Activated CD4-positive, alpha-beta memory T cell treated with anti-CD3 and anti-CD28 coated beads, Interleukin-2, amount 10 ng/mL, durations not matched to agents 7 days and 5 days (primary cell): ENCODE measurements at regions not wholly inside any gene's neighbourhood (a gene's known extent, or its start where the extent isn't known, plus 50 kb on each side); places are given as distances from the start of the nearest gene placed in this dataset.

Experiments
- CTCF ChIA-PET: fragments of 350-600 bp; sonication (Branson Sonifier 250); formaldehyde crosslinking; loops from one replicate; lab custom pipeline; 2021; ENCODE audit warnings: antibody characterized with exemption, inconsistent platforms; lab: Charles Lee
- POLR2A ChIA-PET: fragments of 350-600 bp; sonication (Branson Sonifier 250); formaldehyde crosslinking; loops from one replicate; lab custom pipeline; 2021; ENCODE audit warnings: antibody characterized with exemption; lab: Charles Lee
- DNase-seq: peaks from one replicate; pipeline ENCODE4 v3.0.0-alpha.2; 2020
- H3K27ac Mint-ChIP-seq: one replicate; pipeline ENCODE4 v1.8.0; 2021; ENCODE audit warnings: mild to moderate bottlenecking, mixed read lengths
- H3K27me3 Mint-ChIP-seq: one replicate; pipeline ENCODE4 v1.8.0; 2021; ENCODE audit warnings: mixed read lengths
- H3K36me3 Mint-ChIP-seq: one replicate; pipeline ENCODE4 v1.8.0; 2021; ENCODE audit warnings: low read depth, mixed read lengths
- H3K4me1 Mint-ChIP-seq: one replicate; pipeline ENCODE4 v1.8.0; 2021; ENCODE audit warnings: mixed read lengths
- H3K4me3 Mint-ChIP-seq: one replicate; pipeline ENCODE4 v1.8.0; 2021; ENCODE audit warnings: mild to moderate bottlenecking, mixed read lengths
- H3K9me3 Mint-ChIP-seq: one replicate; pipeline ENCODE4 v1.8.0; 2021; ENCODE audit warnings: mixed read lengths

DNA sequence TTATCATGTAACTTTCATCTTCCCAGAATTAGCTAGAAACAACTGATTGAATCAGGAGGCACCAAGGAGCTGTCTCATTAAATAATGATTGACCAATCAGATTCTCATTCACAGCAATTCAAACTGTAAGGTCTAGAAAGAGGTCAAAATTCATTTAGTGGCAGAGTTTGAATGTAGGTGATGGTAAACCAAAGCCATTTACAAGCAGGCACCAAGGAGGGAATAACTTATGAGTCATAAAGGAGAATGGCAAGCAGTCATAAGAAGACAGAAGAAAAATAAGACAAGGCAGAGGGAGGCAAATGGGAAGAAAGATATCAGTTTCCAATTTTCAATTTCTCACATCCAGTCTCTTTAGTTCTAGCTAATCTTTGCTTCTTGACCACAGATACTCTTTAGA lies 52.9 kb upstream of the DEFB112 start:
- ChIA-PET POLR2A (no interaction called here), CTCF (no interaction called here)
- DNase-seq = no peak
- Mint-ChIP-seq H3K4me1 (no peaks in the 10 kb centered on the region), H3K27me3 (no peaks in the 10 kb centered on the region), H3K9me3 (no peaks in the 10 kb centered on the region), H3K4me3 (no peak overlapping the region), H3K36me3 (no peaks in the 10 kb centered on the region), H3K27ac (no peak overlapping the region)

DNA sequence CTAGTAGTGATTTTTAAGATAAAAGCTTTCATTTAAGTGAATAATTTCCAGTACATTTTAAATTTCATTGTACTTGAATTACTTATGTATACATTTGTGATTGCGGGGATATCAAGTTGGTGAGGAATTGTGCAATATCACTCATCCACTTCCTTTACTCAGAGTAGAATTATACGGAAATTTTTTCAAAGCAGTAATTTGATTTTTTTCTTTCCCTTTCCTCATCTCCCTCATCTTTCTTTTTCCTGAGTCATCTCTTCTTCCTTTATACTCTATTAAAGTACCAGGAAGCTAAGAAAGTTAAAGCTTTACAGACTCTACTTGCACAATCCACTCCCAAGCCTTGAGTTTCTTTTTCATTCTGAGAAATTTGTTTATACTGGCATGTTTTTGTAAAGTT lies 60.9 kb upstream of the DEFB112 start:
- Mint-ChIP-seq H3K27ac (no peak overlapping the region), H3K27me3 (no peaks in the 10 kb centered on the region), H3K9me3 (no peaks in the 10 kb centered on the region), H3K36me3 (no peaks in the 10 kb centered on the region), H3K4me3 (no peak overlapping the region), H3K4me1 (no peaks in the 10 kb centered on the region)
- no peak for DNase-seq
- ChIA-PET POLR2A (no interaction called here), CTCF (no interaction called here)

DNA sequence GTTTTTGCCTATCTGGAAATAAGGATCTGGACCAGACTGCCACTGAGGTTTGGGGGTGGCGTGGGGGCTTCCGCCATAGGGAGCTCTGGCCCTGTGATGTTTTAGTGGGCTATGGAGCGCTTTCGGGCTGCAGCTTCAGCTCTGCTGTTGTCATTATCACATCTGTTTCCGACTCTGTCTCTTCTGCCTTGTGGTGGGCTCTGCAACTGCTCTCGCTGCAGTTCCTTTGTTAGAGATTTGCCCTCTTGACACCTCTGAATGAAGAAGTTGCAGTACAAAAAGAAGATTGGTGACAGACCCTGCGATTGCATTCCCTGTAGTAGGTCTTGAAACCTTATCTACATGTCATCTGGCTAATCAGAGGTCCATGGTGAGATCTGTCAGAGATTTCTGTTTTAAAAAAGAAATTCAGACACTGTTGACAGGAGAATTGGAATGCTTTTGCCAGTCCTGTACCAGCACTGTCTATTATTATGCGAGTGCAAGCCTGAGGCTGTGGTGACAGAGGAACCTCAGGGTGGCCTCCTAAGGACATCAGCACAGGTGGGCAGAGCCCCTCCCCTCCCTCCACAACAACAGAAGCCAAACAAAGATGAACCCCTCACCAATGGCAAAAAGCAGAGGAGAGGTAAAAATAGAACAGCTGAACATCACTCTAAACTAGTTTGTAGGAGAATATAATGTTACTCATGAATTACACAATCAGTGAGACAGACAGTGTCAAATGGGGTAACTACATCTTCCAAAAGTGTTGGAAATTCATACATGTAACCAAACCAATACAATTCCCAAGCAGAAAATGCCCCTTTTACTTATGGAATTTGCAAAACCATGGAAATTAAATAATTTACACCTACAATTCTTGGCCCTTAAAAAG lies 63.5 kb upstream of the DEFB112 start:
- no peaks in the 10 kb centered on the region for H3K36me3 Mint-ChIP-seq

DNA sequence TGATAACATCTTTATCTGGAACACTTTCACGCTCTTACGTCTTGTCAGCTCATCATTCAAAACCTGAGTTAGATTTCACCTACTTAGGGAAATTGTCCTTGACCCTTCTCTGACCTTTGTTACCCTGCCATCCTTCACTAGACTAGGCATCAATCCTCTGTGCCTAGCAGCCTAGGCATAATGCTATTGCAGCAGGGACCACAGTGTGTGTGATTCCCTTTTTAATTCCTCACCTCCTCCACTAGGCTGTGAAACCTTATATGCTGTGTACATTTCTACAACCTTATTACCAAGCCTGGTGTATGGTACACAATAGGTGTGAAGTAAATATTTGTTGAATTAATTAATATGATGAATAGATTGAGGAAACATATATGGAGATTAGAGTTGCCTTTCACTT lies 66.7 kb upstream of the DEFB112 start:
- Mint-ChIP-seq H3K36me3 (no peaks in the 10 kb centered on the region), H3K4me1 (no peaks in the 10 kb centered on the region), H3K27me3 (no peaks in the 10 kb centered on the region), H3K27ac (no peak overlapping the region), H3K4me3 (no peak overlapping the region), H3K9me3 (no peaks in the 10 kb centered on the region)
- CTCF ChIA-PET = no interaction called here
- POLR2A ChIA-PET = no interaction called here
- DNase-seq = no peak

More for the DNA sequence above, 63.5 kb upstream of the DEFB112 start:
- no peaks in the 10 kb centered on the region for H3K27me3 Mint-ChIP-seq
- no peak overlapping the region for H3K27ac Mint-ChIP-seq
- no peak overlapping the region for H3K4me3 Mint-ChIP-seq
- ChIA-PET CTCF (no interaction called here), POLR2A (no interaction called here)
- DNase-seq = no peak
- H3K4me1 Mint-ChIP-seq = no peaks in the 10 kb centered on the region
- no peaks in the 10 kb centered on the region for H3K9me3 Mint-ChIP-seq

DNA sequence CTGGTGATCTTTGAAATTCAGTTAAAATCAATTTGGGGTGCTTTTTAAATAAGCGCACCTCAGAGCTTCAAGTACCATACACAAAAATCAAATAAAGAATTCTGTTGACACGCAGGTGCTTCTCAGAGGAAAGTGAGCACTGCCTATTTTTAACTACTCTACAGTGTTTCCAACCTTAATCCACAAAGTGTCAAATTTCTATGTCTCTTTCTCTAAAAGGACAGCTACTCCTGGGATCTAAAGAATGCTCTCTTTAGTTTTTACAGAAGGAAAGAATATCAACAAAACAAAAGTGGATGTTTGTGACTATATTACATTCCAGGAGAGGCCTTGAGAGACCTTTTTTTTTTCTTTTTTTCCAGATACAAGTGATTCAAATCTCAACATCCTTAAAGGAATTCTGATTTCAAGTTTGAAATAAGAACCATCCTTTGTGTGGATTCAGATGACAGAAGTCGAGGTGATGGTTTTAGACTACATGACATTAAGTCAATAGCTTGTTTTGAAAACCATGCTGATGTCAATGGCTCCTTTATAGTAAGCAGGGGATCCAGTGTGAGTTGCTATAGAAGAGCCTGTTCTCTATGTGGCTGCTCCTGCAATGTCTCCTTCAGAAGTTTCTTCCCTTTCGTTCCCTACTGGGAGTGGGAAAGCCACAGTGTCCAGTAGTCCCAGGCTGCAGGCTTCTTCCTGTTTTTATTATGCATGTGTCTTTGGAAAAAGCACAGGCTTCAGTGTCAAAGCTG lies 67.2 kb upstream of the DEFB112 start:
- Mint-ChIP-seq H3K27ac (no peak overlapping the region), H3K4me3 (no peak overlapping the region), H3K27me3 (no peaks in the 10 kb centered on the region), H3K9me3 (no peaks in the 10 kb centered on the region), H3K36me3 (no peaks in the 10 kb centered on the region), H3K4me1 (no peaks in the 10 kb centered on the region)
- ChIA-PET CTCF (no interaction called here), POLR2A (no interaction called here)
- no peak for DNase-seq

DNA sequence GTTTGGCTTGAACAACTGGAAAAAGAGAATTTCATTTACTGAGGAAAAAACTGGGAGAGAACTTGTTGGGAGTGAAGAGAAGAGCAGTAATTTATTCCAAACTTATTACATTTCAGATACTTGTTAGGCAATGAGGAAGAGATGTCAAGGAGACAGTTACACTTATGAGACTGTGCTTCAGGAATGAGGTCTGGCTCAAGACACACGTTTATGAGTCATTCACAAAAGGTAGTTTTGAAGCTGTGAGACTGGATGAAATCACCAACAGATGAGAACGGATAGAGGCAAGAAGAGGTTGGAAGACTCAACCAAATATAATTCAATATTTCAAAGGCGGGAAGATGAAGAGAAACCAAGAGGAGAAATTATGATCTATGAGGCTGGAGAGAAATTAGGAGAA lies 70.6 kb upstream of the DEFB112 start:
- H3K9me3 Mint-ChIP-seq = no peaks in the 10 kb centered on the region
- no peak overlapping the region for H3K4me3 Mint-ChIP-seq
- H3K36me3 Mint-ChIP-seq = no peaks in the 10 kb centered on the region
- ChIA-PET CTCF (interaction anchor here (0.7 kb wide), 1 partner anchor 10 kb away, joined by 3 read pairs; no protein-coding TSS in a partner anchor), POLR2A (no interaction called here)
- no peaks in the 10 kb centered on the region for H3K4me1 Mint-ChIP-seq
- DNase-seq = no peak
- no peaks in the 10 kb centered on the region for H3K27me3 Mint-ChIP-seq
- H3K27ac Mint-ChIP-seq = no peak overlapping the region

DNA sequence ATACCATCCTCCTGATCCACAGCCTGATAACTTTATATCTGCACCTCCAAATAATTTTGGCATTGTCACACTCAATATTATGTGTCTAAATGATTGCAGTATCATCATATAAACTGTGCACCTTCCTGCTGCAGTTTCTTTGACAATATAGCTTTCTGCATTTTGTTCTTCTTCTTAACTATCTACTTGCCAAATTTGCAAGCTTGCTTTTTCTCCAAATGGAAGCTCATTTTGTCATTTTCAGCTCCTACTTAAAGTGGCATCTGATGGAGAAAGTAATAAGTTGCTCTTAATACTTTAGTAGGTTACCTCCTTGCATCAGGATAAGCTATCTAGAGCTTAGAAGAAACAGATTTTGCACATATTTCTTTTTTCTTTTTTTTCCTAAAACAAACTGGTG lies 74.0 kb upstream of the DEFB112 start:
- Mint-ChIP-seq H3K36me3 (no peaks in the 10 kb centered on the region), H3K9me3 (no peaks in the 10 kb centered on the region), H3K4me1 (no peaks in the 10 kb centered on the region), H3K4me3 (no peak overlapping the region), H3K27ac (no peak overlapping the region), H3K27me3 (no peaks in the 10 kb centered on the region)
- ChIA-PET CTCF (no interaction called here), POLR2A (no interaction called here)
- DNase-seq = no peak

DNA sequence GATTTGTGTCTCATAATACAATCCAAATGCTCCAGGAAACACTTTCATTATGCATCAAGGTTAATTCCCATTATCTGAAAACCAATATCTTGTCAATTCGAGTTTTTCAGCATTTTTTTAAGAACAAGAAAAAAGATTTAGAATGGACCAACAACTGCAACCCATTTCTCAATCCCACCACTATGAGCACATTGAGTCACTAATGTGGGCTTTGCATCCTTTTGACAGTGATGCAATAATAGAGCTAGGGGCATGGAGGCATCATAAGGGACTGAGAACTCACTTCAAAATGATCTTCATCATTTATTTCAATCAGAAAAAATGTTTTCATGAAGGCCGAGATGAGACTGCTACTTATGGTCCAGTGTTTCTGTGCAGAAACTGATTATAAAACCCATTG lies 74.8 kb upstream of the DEFB112 start:
- ChIA-PET POLR2A (no interaction called here), CTCF (no interaction called here)
- no peak for DNase-seq
- Mint-ChIP-seq H3K4me3 (no peak overlapping the region), H3K27ac (no peak overlapping the region), H3K4me1 (no peaks in the 10 kb centered on the region), H3K27me3 (no peaks in the 10 kb centered on the region), H3K9me3 (no peaks in the 10 kb centered on the region), H3K36me3 (no peaks in the 10 kb centered on the region)

DNA sequence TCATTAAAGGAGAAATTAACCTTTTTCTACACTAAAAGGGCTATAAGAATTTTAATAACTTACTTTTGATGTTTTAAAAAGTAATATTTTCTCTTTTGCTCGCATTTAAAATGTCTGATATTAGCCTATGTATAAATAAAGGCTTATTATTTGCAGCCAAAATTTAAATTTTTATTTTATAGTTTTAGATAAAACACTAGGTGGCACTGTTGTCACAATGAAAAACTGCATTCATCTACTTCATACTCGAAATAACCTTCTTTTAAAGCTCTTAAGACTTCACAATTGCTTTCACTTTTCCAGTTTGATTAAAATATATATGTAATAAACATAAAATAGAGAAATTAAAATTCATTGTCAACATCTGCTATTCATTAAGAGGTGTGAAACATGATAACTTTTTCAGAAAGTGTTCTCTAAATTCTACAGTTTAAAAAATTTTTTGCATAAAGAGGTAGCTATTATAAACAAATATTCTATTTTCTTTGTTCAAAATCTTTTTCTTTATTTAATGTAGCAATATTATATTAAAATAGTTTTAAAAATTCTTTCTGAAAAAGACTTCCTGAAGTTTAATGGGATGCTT lies 78.8 kb upstream of the DEFB112 start:
- H3K4me3 Mint-ChIP-seq = no peak overlapping the region
- H3K27ac Mint-ChIP-seq = no peak overlapping the region
- H3K27me3 Mint-ChIP-seq = no peaks in the 10 kb centered on the region
- H3K4me1 Mint-ChIP-seq = no peaks in the 10 kb centered on the region
- no peaks in the 10 kb centered on the region for H3K36me3 Mint-ChIP-seq
- ChIA-PET POLR2A (no interaction called here), CTCF (no interaction called here)
- DNase-seq = no peak
- H3K9me3 Mint-ChIP-seq = no peaks in the 10 kb centered on the region

DNA sequence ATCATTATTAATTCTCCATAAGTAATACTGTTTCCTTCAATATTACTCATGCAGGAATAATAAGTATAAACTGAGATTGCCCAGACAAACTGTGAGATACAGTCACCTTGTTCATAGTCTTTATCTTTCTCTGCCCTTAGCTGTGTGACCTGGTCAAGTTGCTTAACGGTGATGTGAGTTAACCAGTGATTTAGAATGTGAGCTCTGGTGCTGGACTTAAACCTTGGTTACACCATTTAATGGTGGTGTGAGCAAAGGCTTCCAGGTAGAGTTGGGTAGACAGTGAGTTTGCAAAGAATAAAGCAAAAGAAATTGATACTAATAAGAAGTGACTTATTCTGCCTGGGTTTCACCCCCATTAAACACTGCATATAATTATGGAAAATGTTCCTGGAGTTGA lies 86.2 kb upstream of the DEFB112 start:
- H3K27ac Mint-ChIP-seq = no peak overlapping the region

DNA sequence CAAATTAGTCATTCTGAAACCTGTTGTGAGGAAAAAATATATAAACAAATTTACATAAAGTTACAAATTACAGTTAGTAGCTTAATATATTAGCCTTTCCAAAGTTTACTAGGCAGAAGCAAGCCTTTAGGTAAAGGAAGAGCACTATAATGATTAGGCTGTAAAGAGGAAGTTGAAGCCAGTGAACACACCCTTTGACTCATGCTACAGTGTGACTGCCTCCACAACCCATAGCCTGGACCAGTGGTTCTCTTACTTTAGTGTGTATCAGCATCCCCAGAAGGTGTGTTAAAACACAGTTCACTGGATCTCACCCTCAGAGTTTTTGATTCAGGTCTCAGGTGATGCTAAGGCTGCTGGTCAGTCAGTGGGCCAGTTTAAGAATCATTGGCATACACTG lies 91.4 kb upstream of the DEFB112 start:
- Mint-ChIP-seq H3K9me3 (no peaks in the 10 kb centered on the region), H3K27me3 (no peaks in the 10 kb centered on the region), H3K4me1 (no peaks in the 10 kb centered on the region), H3K4me3 (no peak overlapping the region), H3K36me3 (no peaks in the 10 kb centered on the region), H3K27ac (no peak overlapping the region)
- no peak for DNase-seq
- POLR2A ChIA-PET = no interaction called here
- CTCF ChIA-PET = no interaction called here

More for the DNA sequence above, 86.2 kb upstream of the DEFB112 start:
- no peaks in the 10 kb centered on the region for H3K36me3 Mint-ChIP-seq
- POLR2A ChIA-PET = no interaction called here
- H3K27me3 Mint-ChIP-seq = no peaks in the 10 kb centered on the region
- H3K9me3 Mint-ChIP-seq = no peaks in the 10 kb centered on the region
- DNase-seq = no peak
- no peaks in the 10 kb centered on the region for H3K4me1 Mint-ChIP-seq
- CTCF ChIA-PET = no interaction called here
- no peak overlapping the region for H3K4me3 Mint-ChIP-seq

DNA sequence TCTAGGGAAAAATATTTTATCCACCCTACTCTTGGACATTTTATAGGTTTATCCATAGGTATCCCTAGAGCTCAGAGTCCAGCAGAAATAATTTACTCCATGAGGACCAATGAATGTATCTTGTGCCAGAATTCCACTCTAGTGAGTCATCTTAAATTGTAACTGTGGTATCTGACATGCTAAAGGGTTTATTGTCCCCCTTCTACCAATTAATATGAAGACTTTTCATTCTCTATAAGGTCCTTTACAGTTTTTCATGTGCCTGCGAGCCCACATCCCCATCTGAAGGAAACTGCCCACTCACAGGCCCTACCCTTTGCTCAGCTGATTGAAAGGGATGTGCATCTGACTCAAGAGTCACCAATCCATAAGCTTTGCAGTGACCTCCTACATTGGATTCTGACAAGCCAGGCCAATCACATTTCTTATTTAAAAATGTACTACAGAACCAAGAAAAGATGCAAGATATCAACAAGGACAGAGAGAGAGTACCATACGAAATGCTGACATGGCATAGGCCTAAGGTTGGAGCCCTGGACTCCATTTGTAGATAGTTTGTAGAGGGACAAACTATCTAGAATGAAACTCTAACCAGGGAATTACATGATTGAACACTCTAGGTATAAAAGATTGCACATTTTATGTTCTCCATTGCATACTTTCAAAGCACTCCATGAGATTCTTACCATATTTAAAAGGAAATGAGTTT lies 93.4 kb upstream of the DEFB112 start:
- CTCF ChIA-PET = no interaction called here
- Mint-ChIP-seq H3K27ac (no peak overlapping the region), H3K9me3 (no peaks in the 10 kb centered on the region), H3K27me3 (no peaks in the 10 kb centered on the region), H3K4me3 (no peak overlapping the region), H3K36me3 (no peaks in the 10 kb centered on the region), H3K4me1 (no peaks in the 10 kb centered on the region)
- DNase-seq = no peak
- POLR2A ChIA-PET = no interaction called here

DNA sequence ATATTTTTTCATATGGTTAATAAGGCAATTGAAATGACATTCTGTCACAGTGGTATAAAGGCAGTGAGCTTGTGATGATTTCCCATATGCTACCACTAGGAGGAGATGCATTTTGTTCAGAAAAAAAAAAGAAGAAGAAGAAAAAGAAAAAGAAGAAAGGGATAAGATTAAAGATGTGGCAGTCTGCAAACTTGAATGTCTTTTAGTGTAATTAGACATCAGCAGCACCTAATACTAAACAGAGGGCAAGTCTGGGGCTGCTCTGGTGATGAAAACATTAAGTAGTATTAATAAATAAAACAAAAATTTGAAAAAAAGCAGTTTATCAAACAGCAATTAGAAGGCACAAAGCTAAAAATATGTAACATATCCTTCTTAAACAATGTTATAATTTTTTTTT lies 95.4 kb upstream of the DEFB112 start:
- no peak for DNase-seq
- Mint-ChIP-seq H3K27ac (no peak overlapping the region), H3K4me1 (no peaks in the 10 kb centered on the region), H3K27me3 (no peaks in the 10 kb centered on the region), H3K36me3 (no peaks in the 10 kb centered on the region), H3K4me3 (no peak overlapping the region), H3K9me3 (no peaks in the 10 kb centered on the region)
- ChIA-PET CTCF (no interaction called here), POLR2A (no interaction called here)
